ENCODE measurements at regions not wholly inside any gene's neighbourhood (a gene's known extent, or its start where the extent isn't known, plus 50 kb on each side); places are given as distances from the start of the nearest gene placed in this dataset.

GRCh38 chr2:12059616-12060441 is 313.4 kb downstream of the LPIN1 start:
- no peak for DNase-seq
- TF ChIP-seq CTCF (IDR thresholded peaks at IDR 0.05; ENCODE audit: borderline replicate concordance), result no peak
- H3K4me1 ChIP-seq, result peaks cover 2% of the 10 kb centered on the region
- no peak overlapping the region for H3K4me3 ChIP-seq
- H3K9me3 ChIP-seq (replicated peaks), result peaks cover 8% of the 10 kb centered on the region
- H3K36me3 ChIP-seq, result no peaks in the 10 kb centered on the region
- intact Hi-C loops (cut with micrococcal nuclease), result no loop called here
- H3K27me3 ChIP-seq (ENCODE audit: low read depth), result no peaks in the 10 kb centered on the region
- no peak overlapping the region for H3K27ac ChIP-seq (replicated peaks)

GRCh38 chr2:12060886-12061285 is 314.5 kb downstream of the LPIN1 start:
- TF ChIP-seq CTCF (IDR thresholded peaks at IDR 0.05; ENCODE audit: borderline replicate concordance), result no peak
- Histone ChIP-seq H3K9me3 (replicated peaks) (peaks cover 10% of the 10 kb centered on the region), H3K36me3 (no peaks in the 10 kb centered on the region), H3K27me3 (ENCODE audit: low read depth) (no peaks in the 10 kb centered on the region), H3K27ac (replicated peaks) (no peak overlapping the region), H3K4me1 (peaks cover 2% of the 10 kb centered on the region), H3K4me3 (no peak overlapping the region)
- DNase-seq, result no peak
- intact Hi-C loops (cut with micrococcal nuclease), result no loop called here

GRCh38 chr2:12061286-12062052 is 315.0 kb downstream of the LPIN1 start:
- H3K27ac ChIP-seq (replicated peaks), result no peak overlapping the region

GRCh38 chr2:12062053-12062395 is 315.6 kb downstream of the LPIN1 start:
- Histone ChIP-seq H3K4me1 (peaks cover 2% of the 10 kb centered on the region), H3K36me3 (no peaks in the 10 kb centered on the region), H3K27ac (replicated peaks) (no peak overlapping the region), H3K27me3 (ENCODE audit: low read depth) (no peaks in the 10 kb centered on the region), H3K9me3 (replicated peaks) (peaks cover 10% of the 10 kb centered on the region), H3K4me3 (no peak overlapping the region)
- DNase-seq, result no peak
- intact Hi-C loops (cut with micrococcal nuclease), result no loop called here
- no peak for TF ChIP-seq CTCF (IDR thresholded peaks at IDR 0.05; ENCODE audit: borderline replicate concordance)

More at GRCh38 chr2:12061286-12062052, 315.0 kb downstream of the LPIN1 start:
- H3K27me3 ChIP-seq (ENCODE audit: low read depth), result no peaks in the 10 kb centered on the region
- peaks cover 10% of the 10 kb centered on the region for H3K9me3 ChIP-seq (replicated peaks)
- no peak for DNase-seq
- TF ChIP-seq CTCF (IDR thresholded peaks at IDR 0.05; ENCODE audit: borderline replicate concordance), result no peak
- peaks cover 2% of the 10 kb centered on the region for H3K4me1 ChIP-seq
- no peak overlapping the region for H3K4me3 ChIP-seq
- H3K36me3 ChIP-seq, result no peaks in the 10 kb centered on the region
- intact Hi-C loops (cut with micrococcal nuclease), result no loop called here

- H3K27ac ChIP-seq (replicated peaks), result no peak overlapping the region
- DNase-seq, result no peak
- TF ChIP-seq CTCF (IDR thresholded peaks at IDR 0.05; ENCODE audit: borderline replicate concordance), result no peak
- peaks cover 10% of the 10 kb centered on the region for H3K9me3 ChIP-seq (replicated peaks)
- H3K4me1 ChIP-seq, result peaks cover 2% of the 10 kb centered on the region
- intact Hi-C loops (cut with micrococcal nuclease), result no loop called here
- H3K27me3 ChIP-seq (ENCODE audit: low read depth), result no peaks in the 10 kb centered on the region
- no peak overlapping the region for H3K4me3 ChIP-seq
- H3K36me3 ChIP-seq, result no peaks in the 10 kb centered on the region
Observed at GRCh38 chr2:12063210-12063609, 316.8 kb downstream of the LPIN1 start.

All from left ventricle myocardium inferior (tissue), 1 donor.